Upper lobe of right lung (tissue), 1 donor: ENCODE measurements at regions not wholly inside any gene's neighbourhood (a gene's known extent, or its start where the extent isn't known, plus 50 kb on each side); places are given as distances from the start of the nearest gene placed in this dataset.
"Not testable (repeated sequence)": the region's sequence is repeated elsewhere in the genome, so short reads cannot be mapped to it uniquely, and the experiment has no call there.

Experiments used
- ATAC-seq: fragments of 200-7000 bp; cut with Tn5 transposase; one replicate; pipeline ENCODE4 v1.9.1; 2020; ENCODE audit warnings: mild to moderate bottlenecking, moderate library complexity
- DNase-seq: peaks from one replicate; pipeline ENCODE4 v3.0.0-alpha.2; 2020
- H3K27ac ChIP-seq: fragments of 200-600 bp; one replicate; pipeline ENCODE4 v1.8.0; 2022
- H3K27me3 ChIP-seq: fragments of 200-600 bp; one replicate; pipeline ENCODE4 v1.8.0; 2022; ENCODE audit warnings: mild to moderate bottlenecking
- H3K36me3 ChIP-seq: fragments of 200-600 bp; one replicate; pipeline ENCODE4 v1.8.0; 2022
- H3K4me1 ChIP-seq: fragments of 200-600 bp; one replicate; pipeline ENCODE4 v1.8.0; 2022
- H3K4me3 ChIP-seq: fragments of 200-600 bp; one replicate; pipeline ENCODE4 v1.8.0; 2022; ENCODE audit warnings: mild to moderate bottlenecking
- H3K9me3 ChIP-seq: fragments of 200-600 bp; one replicate; pipeline ENCODE4 v1.8.0; 2022
- CTCF ChIP-seq: fragments of 200-600 bp; IDR thresholded peaks from one replicate; pipeline ENCODE4 v1.8.0; 2022; ENCODE audit warnings: antibody characterized with exemption
- intact Hi-C: fragments of 100-400 bp; cut with DNase I; formaldehyde crosslinking; loops from one replicate; pipeline ENCODE4 v1.11.0; 2022
- donor health status: DM: no; HTN: yes; CAD: no; lungs with severe emphysema.

- no peak for DNase-seq
- Histone ChIP-seq H3K4me1 (no peaks in the 10 kb centered on the region), H3K9me3 (peaks cover 11% of the 10 kb centered on the region), H3K27ac (no peak overlapping the region), H3K36me3 (no peaks in the 10 kb centered on the region), H3K27me3 (no peaks in the 10 kb centered on the region), H3K4me3 (no peak overlapping the region)
- ATAC-seq: no peak
- TF ChIP-seq CTCF: no peak
- intact Hi-C loops: no loop called here
These were observed 214.3 kb upstream of the PDZRN3 start for GRCh38 chr3:73839032-73839431.

GRCh38 chr3:73835945-73836344, 211.2 kb upstream of the PDZRN3 start:
- Histone ChIP-seq H3K27me3 (no peaks in the 10 kb centered on the region), H3K4me1 (no peaks in the 10 kb centered on the region), H3K9me3 (peaks cover 11% of the 10 kb centered on the region), H3K4me3 (no peak overlapping the region), H3K36me3 (no peaks in the 10 kb centered on the region), H3K27ac (no peak overlapping the region)
- intact Hi-C loops: no loop called here
- no peak for TF ChIP-seq CTCF
- ATAC-seq (no peak), DNase-seq (no peak)

DNA sequence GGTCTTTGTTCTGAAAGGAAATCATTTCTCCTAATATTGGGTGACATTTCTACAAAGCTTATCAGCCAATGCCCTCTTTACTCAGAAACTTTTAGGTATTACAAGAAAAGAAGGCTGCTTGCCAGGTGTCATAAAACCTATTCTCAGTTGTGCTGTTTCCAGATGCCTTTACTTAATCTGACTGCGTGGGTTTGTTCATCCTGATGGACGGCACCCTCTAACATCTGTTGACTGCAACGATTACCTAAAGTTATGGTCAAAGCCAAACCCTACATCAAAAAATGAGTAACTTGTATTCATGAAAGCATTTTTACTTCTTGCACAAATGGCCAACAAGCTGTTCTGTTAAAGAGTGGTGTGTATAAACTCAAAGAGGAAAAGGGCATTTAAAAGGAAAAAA, 207.7 kb upstream of the PDZRN3 start:
- Histone ChIP-seq H3K4me3 (no peak overlapping the region), H3K27ac (no peak overlapping the region), H3K4me1 (no peaks in the 10 kb centered on the region), H3K36me3 (no peaks in the 10 kb centered on the region), H3K27me3 (no peaks in the 10 kb centered on the region), H3K9me3 (peaks cover 11% of the 10 kb centered on the region)
- ATAC-seq (no peak), DNase-seq (no peak)
- intact Hi-C loops: no loop called here
- TF ChIP-seq CTCF: no peak

- intact Hi-C loops: no loop called here
- Histone ChIP-seq H3K4me1 (no peaks in the 10 kb centered on the region), H3K4me3 (no peak overlapping the region), H3K27me3 (no peaks in the 10 kb centered on the region), H3K9me3 (no peaks in the 10 kb centered on the region), H3K36me3 (no peaks in the 10 kb centered on the region), H3K27ac (no peak overlapping the region)
- TF ChIP-seq CTCF: no peak
- no peak for ATAC-seq
- no peak for DNase-seq
These were observed 203.6 kb upstream of the PDZRN3 start for GRCh38 chr3:73828348-73828747.

GRCh38 chr3:73827725-73828211, 203.0 kb upstream of the PDZRN3 start:
- H3K27me3 ChIP-seq: no peaks in the 10 kb centered on the region
- H3K36me3 ChIP-seq: no peaks in the 10 kb centered on the region
- TF ChIP-seq CTCF: no peak
- H3K27ac ChIP-seq: no peak overlapping the region
- DNase-seq (no peak), ATAC-seq (peak; percentile 31)
- no peaks in the 10 kb centered on the region for H3K9me3 ChIP-seq
- H3K4me1 ChIP-seq: no peaks in the 10 kb centered on the region
- H3K4me3 ChIP-seq: no peak overlapping the region
- intact Hi-C loops: no loop called here

DNA sequence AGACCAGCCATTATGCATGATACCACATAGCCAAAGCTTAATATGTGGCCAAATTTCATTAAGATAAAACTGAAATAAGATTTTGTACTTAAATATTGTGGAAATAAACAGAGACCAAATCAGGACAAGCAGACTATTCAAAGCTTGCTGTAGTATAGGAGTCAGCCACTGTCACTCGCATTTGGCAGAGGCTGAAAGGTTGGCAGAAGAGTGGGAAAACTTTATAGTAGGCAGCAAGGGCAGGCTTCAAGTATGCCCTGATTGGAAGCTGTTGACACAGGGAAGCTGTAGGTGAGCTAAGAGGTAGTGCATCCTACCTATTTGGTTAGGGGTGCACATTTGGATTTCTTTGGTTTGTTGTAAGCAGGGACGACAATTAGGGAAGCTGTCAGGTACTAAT, 202.5 kb upstream of the PDZRN3 start:
- intact Hi-C loops: no loop called here
- DNase-seq: no peak
- Histone ChIP-seq H3K4me3 (no peak overlapping the region), H3K27me3 (no peaks in the 10 kb centered on the region), H3K36me3 (no peaks in the 10 kb centered on the region), H3K27ac (no peak overlapping the region), H3K9me3 (no peaks in the 10 kb centered on the region), H3K4me1 (no peaks in the 10 kb centered on the region)
- no peak for TF ChIP-seq CTCF
- no peak for ATAC-seq

- intact Hi-C loops, H3K27ac ChIP-seq: not testable (repeated sequence)
These were observed 196.2 kb upstream of the PDZRN3 start for GRCh38 chr3:73820896-73821295.

More at GRCh38 chr3:73820896-73821295, 196.2 kb upstream of the PDZRN3 start:
- H3K4me1 ChIP-seq, H3K27me3 ChIP-seq, H3K4me3 ChIP-seq, DNase-seq, H3K9me3 ChIP-seq, ATAC-seq, H3K36me3 ChIP-seq: not testable (repeated sequence)
